ENCODE measurements at regions not wholly inside any gene's neighbourhood (a gene's known extent, or its start where the extent isn't known, plus 50 kb on each side); places are given as distances from the start of the nearest gene placed in this dataset.

GRCh38 chr15:25525741-25526140 is 86.9 kb upstream of the UBE3A start:
- TF ChIP-seq EP300 (IDR thresholded peaks at IDR 0.05) (no peak), POLR2AphosphoS5 (IDR thresholded peaks at IDR 0.05) (no peak), POLR2A (IDR thresholded peaks at IDR 0.05) (no peak)
- TF ChIP-seq, protein P1, sequence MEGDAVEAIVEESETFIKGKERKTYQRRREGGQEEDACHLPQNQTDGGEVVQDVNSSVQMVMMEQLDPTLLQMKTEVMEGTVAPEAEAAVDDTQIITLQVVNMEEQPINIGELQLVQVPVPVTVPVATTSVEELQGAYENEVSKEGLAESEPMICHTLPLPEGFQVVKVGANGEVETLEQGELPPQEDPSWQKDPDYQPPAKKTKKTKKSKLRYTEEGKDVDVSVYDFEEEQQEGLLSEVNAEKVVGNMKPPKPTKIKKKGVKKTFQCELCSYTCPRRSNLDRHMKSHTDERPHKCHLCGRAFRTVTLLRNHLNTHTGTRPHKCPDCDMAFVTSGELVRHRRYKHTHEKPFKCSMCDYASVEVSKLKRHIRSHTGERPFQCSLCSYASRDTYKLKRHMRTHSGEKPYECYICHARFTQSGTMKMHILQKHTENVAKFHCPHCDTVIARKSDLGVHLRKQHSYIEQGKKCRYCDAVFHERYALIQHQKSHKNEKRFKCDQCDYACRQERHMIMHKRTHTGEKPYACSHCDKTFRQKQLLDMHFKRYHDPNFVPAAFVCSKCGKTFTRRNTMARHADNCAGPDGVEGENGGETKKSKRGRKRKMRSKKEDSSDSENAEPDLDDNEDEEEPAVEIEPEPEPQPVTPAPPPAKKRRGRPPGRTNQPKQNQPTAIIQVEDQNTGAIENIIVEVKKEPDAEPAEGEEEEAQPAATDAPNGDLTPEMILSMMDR (IDR thresholded peaks at IDR 0.05) = no peak

Data from suprapubic skin (tissue), 4 donors.